PC-9 (cell line): ENCODE measurements at regions not wholly inside any gene's neighbourhood (a gene's known extent, or its start where the extent isn't known, plus 50 kb on each side); places are given as distances from the start of the nearest gene placed in this dataset.

Experiments
- BruUV-seq: library from RNA; stranded (reverse); fragments of 400-500 nt; replicated peaks from 2 replicates; lab custom pipeline; 2021; lab: Mats Ljungman, UMichigan
- CTCF ChIA-PET: fragments of 300-600 bp; sonication (Branson Sonifier 250); formaldehyde crosslinking; loops from one replicate; lab custom pipeline; 2022; ENCODE audit warnings: antibody characterized with exemption; lab: Charles Lee
- POLR2A ChIA-PET: fragments of 300-600 bp; sonication (Branson Sonifier 250); formaldehyde crosslinking; loops from one replicate; lab custom pipeline; 2022; ENCODE audit warnings: antibody characterized with exemption; ENCODE audit not compliant: unreplicated experiment; lab: Charles Lee
- DNase-seq, 2 experiments: peaks; one replicate each; pipeline versions ENCODE4 v3.0.0 to v3.0.0-alpha.2; 2015 to 2022; ENCODE audit warnings: mixed read lengths in 1 of 2
- H2AFZ ChIP-seq: fragments of 200-600 bp; sonication (generic); 2 replicates; pipeline ENCODE4 v1.8.1; 2017; ENCODE audit warnings: antibody characterized with exemption
- H3F3A ChIP-seq: fragments of 200-600 bp; sonication (generic); 2 replicates; pipeline ENCODE4 v1.8.1; 2017; ENCODE audit warnings: antibody characterized with exemption, mild to moderate bottlenecking, low read depth; ENCODE audit not compliant: insufficient read depth
- H3K27ac ChIP-seq: fragments of 200-600 bp; sonication (generic); 2 replicates; pipeline ENCODE4 v1.6.1; 2016; ENCODE audit warnings: mixed run types
- H3K27me3 ChIP-seq: fragments of 200-600 bp; sonication (generic); 2 replicates; pipeline ENCODE4 v1.6.1; 2016; ENCODE audit warnings: low read depth, mixed run types; ENCODE audit not compliant: insufficient read depth
- H3K36me3 ChIP-seq: fragments of 200-600 bp; sonication (generic); 2 replicates; pipeline ENCODE4 v1.6.1; 2016; ENCODE audit warnings: low read depth, mixed run types
- H3K4me1 ChIP-seq: fragments of 200-600 bp; sonication (generic); replicated peaks from 2 replicates; pipeline ENCODE4 v1.6.1; 2016; ENCODE audit warnings: mixed run types; ENCODE audit not compliant: insufficient read depth
- H3K4me2 ChIP-seq: fragments of 200-600 bp; sonication (generic); 2 replicates; pipeline ENCODE4 v1.6.1; 2017; ENCODE audit warnings: mixed run types
- H3K4me3 ChIP-seq: fragments of 200-600 bp; sonication (generic); 2 replicates; pipeline ENCODE4 v1.6.1; 2016; ENCODE audit warnings: mixed run types
- H3K79me2 ChIP-seq: fragments of 200-600 bp; sonication (generic); 2 replicates; pipeline ENCODE4 v1.6.1; 2017; ENCODE audit warnings: low read depth, mixed run types
- H3K9me2 ChIP-seq: fragments of 200-600 bp; sonication (generic); 2 replicates; pipeline ENCODE4 v1.8.1; 2017; ENCODE audit warnings: mild to moderate bottlenecking; ENCODE audit not compliant: insufficient read depth
- H3K9me3 ChIP-seq: fragments of 200-600 bp; sonication (generic); 2 replicates; pipeline ENCODE4 v1.8.1; 2016; ENCODE audit warnings: low read depth; ENCODE audit not compliant: insufficient read depth
- H4K20me1 ChIP-seq: fragments of 200-600 bp; sonication (generic); 2 replicates; pipeline ENCODE4 v1.8.1; 2017; ENCODE audit not compliant: insufficient read depth
- CTCF ChIP-seq: fragments of 200-600 bp; sonication (generic); conservative IDR thresholded peaks from 2 replicates; pipeline ENCODE4 v1.6.1; 2017; ENCODE audit warnings: mixed run types, antibody characterized with exemption, mild to moderate bottlenecking, moderate library complexity
- EZH2 ChIP-seq: fragments of 200-600 bp; sonication (generic); IDR thresholded peaks from 2 replicates; pipeline ENCODE4 v1.8.0; 2017; ENCODE audit warnings: antibody characterized with exemption, low read depth
- intact Hi-C: fragments of 100-400 bp; cut with micrococcal nuclease; formaldehyde crosslinking; loops from one replicate; pipeline ENCODE4 v1.10.0; 2022; ENCODE audit not compliant: unreplicated experiment

- H3K4me2 ChIP-seq: no peak overlapping the region
- H3F3A ChIP-seq: no peaks in the 10 kb centered on the region
- no peaks in the 10 kb centered on the region for H3K4me1 ChIP-seq
- no peaks in the 10 kb centered on the region for H3K9me2 ChIP-seq
- no peak overlapping the region for H3K27ac ChIP-seq
- CTCF ChIA-PET: interaction anchor here (0.8 kb wide), 1 partner anchor 739 kb away, joined by 3 read pairs; no protein-coding TSS in a partner anchor
- no peaks in the 10 kb centered on the region for H3K27me3 ChIP-seq
- POLR2A ChIA-PET: no interaction called here
- intact Hi-C loops: no loop called here
- H3K9me3 ChIP-seq: no peaks in the 10 kb centered on the region
- H3K4me3 ChIP-seq: no peak overlapping the region
- H2AFZ ChIP-seq: no peak overlapping the region
- no peaks in the 10 kb centered on the region for H3K36me3 ChIP-seq
- H3K79me2 ChIP-seq: no peaks in the 10 kb centered on the region
- TF ChIP-seq CTCF (peak; percentile 34; the same call in 1 of the 2 replicates), EZH2 (no peak)
- no peak for DNase-seq
- no peaks in the 10 kb centered on the region for H4K20me1 ChIP-seq
- BruUV-seq: no TSS peak
Measured at GRCh38 chr10:30751678-30752331, 122.3 kb upstream of the LYZL2 start.

GRCh38 chr10:30750971-30751677 is 121.6 kb upstream of the LYZL2 start:
- Histone ChIP-seq H3K4me3 (no peak overlapping the region), H3K9me2 (no peaks in the 10 kb centered on the region), H3K9me3 (no peaks in the 10 kb centered on the region), H3K79me2 (no peaks in the 10 kb centered on the region), H3K36me3 (no peaks in the 10 kb centered on the region), H2AFZ (no peak overlapping the region), H4K20me1 (no peaks in the 10 kb centered on the region), H3K27me3 (no peaks in the 10 kb centered on the region), H3F3A (no peaks in the 10 kb centered on the region), H3K4me1 (no peaks in the 10 kb centered on the region), H3K4me2 (no peak overlapping the region), H3K27ac (no peak overlapping the region)
- POLR2A ChIA-PET: no interaction called here
- intact Hi-C loops: no loop called here
- BruUV-seq: no TSS peak
- DNase-seq: no peak
- no peak for TF ChIP-seq EZH2
- TF ChIP-seq CTCF: no peak
- CTCF ChIA-PET: no interaction called here

- no peaks in the 10 kb centered on the region for H3K9me3 ChIP-seq
- intact Hi-C loops: no loop called here
- TF ChIP-seq EZH2 (no peak), CTCF (no peak)
- H3K4me2 ChIP-seq: no peak overlapping the region
- no peak overlapping the region for H3K27ac ChIP-seq
- H3K9me2 ChIP-seq: no peaks in the 10 kb centered on the region
- ChIA-PET POLR2A (no interaction called here), CTCF (no interaction called here)
- DNase-seq: no peak
- no peak overlapping the region for H3K4me3 ChIP-seq
- H3K27me3 ChIP-seq: no peaks in the 10 kb centered on the region
- H3K79me2 ChIP-seq: no peaks in the 10 kb centered on the region
- no peaks in the 10 kb centered on the region for H3F3A ChIP-seq
- H4K20me1 ChIP-seq: no peaks in the 10 kb centered on the region
- no peak overlapping the region for H2AFZ ChIP-seq
- no peaks in the 10 kb centered on the region for H3K36me3 ChIP-seq
- no TSS peak for BruUV-seq
- H3K4me1 ChIP-seq: no peaks in the 10 kb centered on the region
Measured at GRCh38 chr10:30749385-30749784, 119.8 kb upstream of the LYZL2 start.
